ENCODE measurements at regions not wholly inside any gene's neighbourhood (a gene's known extent, or its start where the extent isn't known, plus 50 kb on each side); places are given as distances from the start of the nearest gene placed in this dataset.

DNA sequence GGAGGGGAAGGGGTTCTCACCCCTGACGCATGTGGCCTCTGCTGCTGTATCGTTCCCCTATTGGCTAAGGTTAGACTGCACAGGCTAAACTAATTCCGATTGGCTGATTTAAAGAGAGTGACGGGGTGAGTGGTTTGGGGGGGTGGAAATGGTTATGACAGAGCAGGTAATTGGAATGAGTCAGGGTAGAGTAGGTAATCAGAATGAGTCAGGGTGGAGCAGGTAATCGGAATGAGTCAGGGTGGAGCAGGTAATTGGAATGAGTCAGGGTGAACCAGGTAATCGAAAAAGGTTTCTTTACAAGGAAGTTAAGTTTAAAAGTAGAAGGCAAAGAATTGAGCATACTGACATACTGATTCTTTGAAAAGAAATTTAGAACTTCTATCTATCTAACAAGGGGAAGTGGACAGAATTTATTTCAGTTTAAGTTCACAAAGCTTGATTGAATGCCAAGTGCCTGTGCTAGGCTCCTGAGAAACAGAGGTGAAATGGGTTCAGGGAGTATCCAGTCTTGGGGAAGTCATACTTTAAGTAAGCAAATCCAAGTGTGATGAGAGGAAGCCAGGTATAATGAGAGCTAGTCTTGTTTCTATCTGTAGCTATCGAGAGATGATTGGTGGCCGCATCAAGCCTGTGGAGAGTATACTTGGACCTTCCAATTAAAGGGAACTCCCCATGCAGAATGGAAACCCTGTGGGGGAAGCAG lies 58.0 kb downstream of the C11orf91 start:
- TF ChIP-seq, protein P1, sequence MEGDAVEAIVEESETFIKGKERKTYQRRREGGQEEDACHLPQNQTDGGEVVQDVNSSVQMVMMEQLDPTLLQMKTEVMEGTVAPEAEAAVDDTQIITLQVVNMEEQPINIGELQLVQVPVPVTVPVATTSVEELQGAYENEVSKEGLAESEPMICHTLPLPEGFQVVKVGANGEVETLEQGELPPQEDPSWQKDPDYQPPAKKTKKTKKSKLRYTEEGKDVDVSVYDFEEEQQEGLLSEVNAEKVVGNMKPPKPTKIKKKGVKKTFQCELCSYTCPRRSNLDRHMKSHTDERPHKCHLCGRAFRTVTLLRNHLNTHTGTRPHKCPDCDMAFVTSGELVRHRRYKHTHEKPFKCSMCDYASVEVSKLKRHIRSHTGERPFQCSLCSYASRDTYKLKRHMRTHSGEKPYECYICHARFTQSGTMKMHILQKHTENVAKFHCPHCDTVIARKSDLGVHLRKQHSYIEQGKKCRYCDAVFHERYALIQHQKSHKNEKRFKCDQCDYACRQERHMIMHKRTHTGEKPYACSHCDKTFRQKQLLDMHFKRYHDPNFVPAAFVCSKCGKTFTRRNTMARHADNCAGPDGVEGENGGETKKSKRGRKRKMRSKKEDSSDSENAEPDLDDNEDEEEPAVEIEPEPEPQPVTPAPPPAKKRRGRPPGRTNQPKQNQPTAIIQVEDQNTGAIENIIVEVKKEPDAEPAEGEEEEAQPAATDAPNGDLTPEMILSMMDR (IDR thresholded peaks at IDR 0.05) = no peak
- no peak for TF ChIP-seq POLR2A (IDR thresholded peaks at IDR 0.05)
- intact Hi-C loops (cut with DNase I) = no loop called here
- H3K4me3 ChIP-seq = no peak overlapping the region
- H3K36me3 ChIP-seq (replicated peaks in 1 of 2) = no peaks in the 10 kb centered on the region
- DNase-seq = no peak
- no peaks in the 10 kb centered on the region for H3K27me3 ChIP-seq
- WGBS, 4 donors = 88 to 95% (median 92%) methylated on average over 8 of the region's 8 CpGs
- H3K9me3 ChIP-seq (replicated peaks in 1 of 3) = no peaks in the 10 kb centered on the region
- H3K27ac ChIP-seq = no peak overlapping the region
- no peaks in the 10 kb centered on the region for H3K4me1 ChIP-seq (replicated peaks in 1 of 2)

DNA sequence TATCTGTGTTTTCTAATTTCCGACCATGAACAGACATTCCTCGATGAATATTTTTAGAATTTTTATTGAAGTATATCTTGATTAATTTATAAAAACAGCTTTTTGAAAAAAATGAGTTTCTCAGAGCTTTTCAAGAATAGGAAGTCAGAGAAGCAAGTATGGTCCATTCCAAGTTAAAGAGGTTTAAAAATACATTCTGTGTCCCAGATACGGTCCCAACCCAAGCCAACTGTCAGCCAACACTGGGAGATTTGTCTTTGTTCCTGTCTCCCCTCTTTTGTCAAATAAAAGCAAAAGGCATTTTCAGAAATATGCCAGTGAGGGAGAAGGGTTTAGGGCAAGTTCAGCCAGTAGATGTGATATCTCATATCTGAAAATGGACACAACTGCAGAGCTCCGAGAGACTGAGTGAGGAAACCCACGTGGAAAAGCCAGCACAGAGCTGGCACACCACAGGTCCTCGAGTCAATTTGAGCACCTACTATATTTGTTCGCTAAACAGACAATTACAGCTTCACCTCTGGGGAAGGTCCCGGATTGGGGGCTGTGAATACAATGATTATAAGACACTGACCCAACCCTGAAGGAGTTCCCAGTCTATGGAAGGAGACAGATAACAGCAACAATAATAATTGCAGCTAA lies 59.8 kb downstream of the C11orf91 start:
- H3K36me3 ChIP-seq (replicated peaks in 1 of 2) = no peaks in the 10 kb centered on the region
- DNase-seq = no peak
- TF ChIP-seq, protein P1 (IDR thresholded peaks at IDR 0.05) = no peak
- no peaks in the 10 kb centered on the region for H3K27me3 ChIP-seq
- H3K4me3 ChIP-seq = no peak overlapping the region
- no peaks in the 10 kb centered on the region for H3K4me1 ChIP-seq (replicated peaks in 1 of 2)
- no peaks in the 10 kb centered on the region for H3K9me3 ChIP-seq (replicated peaks in 1 of 3)
- intact Hi-C loops (cut with DNase I) = no loop called here
- 43 to 57% (median 55%) methylated on average over 8 of the region's 8 CpGs for WGBS, 4 donors
- H3K27ac ChIP-seq = no peak overlapping the region

DNA sequence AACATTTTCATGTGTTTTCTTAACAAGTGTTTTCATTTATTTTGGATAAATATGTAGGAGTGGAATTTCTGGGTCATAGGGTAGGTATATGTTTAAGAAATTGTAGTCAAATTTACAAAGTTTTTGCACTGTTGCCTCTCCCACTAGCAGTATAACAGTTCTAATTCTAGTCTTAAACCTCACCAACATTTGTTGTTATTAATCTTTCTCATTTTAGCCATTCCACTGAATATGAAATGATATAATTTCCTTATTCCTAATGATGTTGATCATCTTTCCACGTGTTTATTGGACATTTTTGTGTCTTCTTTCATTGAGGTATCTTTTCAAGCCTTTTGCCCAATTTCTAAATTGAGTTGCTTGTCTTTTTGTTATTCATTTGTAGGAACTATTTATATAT lies 62.0 kb downstream of the C11orf91 start:
- no peak for DNase-seq
- H3K4me1 ChIP-seq (replicated peaks in 1 of 2) = no peaks in the 10 kb centered on the region
- no peaks in the 10 kb centered on the region for H3K9me3 ChIP-seq (replicated peaks in 1 of 3)
- 43 to 54% (median 49%) methylated on average over 1 of the region's 1 CpG for WGBS, 4 donors
- no peaks in the 10 kb centered on the region for H3K27me3 ChIP-seq
- no peak overlapping the region for H3K4me3 ChIP-seq
- intact Hi-C loops (cut with DNase I) = no loop called here
- H3K27ac ChIP-seq = no peak overlapping the region
- no peaks in the 10 kb centered on the region for H3K36me3 ChIP-seq (replicated peaks in 1 of 2)
- TF ChIP-seq, protein P1 (IDR thresholded peaks at IDR 0.05) = no peak
- TF ChIP-seq POLR2A (IDR thresholded peaks at IDR 0.05) = no peak

DNA sequence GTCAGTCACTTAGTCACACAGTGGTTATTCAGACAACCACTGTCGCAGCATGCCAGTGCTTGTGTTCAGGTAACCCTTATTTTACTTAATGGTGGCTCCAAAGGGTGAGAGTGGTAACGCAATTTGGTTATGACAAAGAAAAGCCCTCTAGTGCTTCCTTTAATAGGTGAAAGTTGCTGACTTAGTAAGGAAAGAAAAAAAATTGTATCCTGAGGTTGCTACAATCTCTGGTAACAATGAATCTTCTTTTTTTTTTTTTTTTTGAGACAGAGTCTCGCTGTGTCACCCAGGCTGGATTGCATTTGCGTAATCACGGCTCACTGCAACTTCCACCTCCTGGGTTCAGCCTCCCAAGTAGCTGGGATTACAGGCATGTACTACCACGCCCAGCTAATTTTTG lies 64.5 kb downstream of the C11orf91 start:
- 81 to 90% (median 86%) methylated on average over 6 of the region's 6 CpGs for WGBS, 4 donors
- no peak for TF ChIP-seq POLR2A (IDR thresholded peaks at IDR 0.05)
- TF ChIP-seq, protein P1 (IDR thresholded peaks at IDR 0.05) = no peak
- intact Hi-C loops (cut with DNase I) = no loop called here

More for the DNA sequence above, 64.5 kb downstream of the C11orf91 start:
- Histone ChIP-seq H3K4me3 (no peak overlapping the region), H3K9me3 (replicated peaks in 1 of 3) (no peaks in the 10 kb centered on the region), H3K36me3 (replicated peaks in 1 of 2) (no peaks in the 10 kb centered on the region), H3K27ac (no peak overlapping the region), H3K27me3 (no peaks in the 10 kb centered on the region), H3K4me1 (replicated peaks in 1 of 2) (no peaks in the 10 kb centered on the region)
- DNase-seq = no peak

All from adrenal gland (tissue), 9 donors.